ENCODE measurements at regions not wholly inside any gene's neighbourhood (a gene's known extent, or its start where the extent isn't known, plus 50 kb on each side); places are given as distances from the start of the nearest gene placed in this dataset.

DNA sequence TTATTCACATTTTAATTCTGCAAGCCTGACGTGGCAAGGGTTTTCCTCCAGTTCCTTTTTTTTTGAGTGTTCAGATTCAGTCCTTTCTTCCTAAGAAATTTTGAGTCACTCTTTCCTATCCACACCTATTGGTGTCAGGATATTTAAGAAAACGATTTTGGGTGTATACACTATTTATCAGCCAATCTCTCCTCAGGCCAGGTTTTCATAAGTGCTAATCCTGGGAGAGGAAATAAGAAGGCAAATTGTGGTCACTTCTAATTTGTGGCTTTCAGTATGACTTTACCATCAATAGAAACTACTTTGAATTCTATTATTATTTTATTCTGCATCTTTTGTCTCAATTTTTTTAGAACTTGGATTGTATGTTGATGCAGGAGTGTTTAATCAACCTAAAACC lies 174.4 kb downstream of the DSEL start:
- H3K4me1 Mint-ChIP-seq (ENCODE audit: low read depth, unreplicated experiment): no peaks in the 10 kb centered on the region
- TF ChIP-seq, protein P1, sequence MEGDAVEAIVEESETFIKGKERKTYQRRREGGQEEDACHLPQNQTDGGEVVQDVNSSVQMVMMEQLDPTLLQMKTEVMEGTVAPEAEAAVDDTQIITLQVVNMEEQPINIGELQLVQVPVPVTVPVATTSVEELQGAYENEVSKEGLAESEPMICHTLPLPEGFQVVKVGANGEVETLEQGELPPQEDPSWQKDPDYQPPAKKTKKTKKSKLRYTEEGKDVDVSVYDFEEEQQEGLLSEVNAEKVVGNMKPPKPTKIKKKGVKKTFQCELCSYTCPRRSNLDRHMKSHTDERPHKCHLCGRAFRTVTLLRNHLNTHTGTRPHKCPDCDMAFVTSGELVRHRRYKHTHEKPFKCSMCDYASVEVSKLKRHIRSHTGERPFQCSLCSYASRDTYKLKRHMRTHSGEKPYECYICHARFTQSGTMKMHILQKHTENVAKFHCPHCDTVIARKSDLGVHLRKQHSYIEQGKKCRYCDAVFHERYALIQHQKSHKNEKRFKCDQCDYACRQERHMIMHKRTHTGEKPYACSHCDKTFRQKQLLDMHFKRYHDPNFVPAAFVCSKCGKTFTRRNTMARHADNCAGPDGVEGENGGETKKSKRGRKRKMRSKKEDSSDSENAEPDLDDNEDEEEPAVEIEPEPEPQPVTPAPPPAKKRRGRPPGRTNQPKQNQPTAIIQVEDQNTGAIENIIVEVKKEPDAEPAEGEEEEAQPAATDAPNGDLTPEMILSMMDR (IDR thresholded peaks at IDR 0.05; ENCODE audit: insufficient read depth in 1 of 2, low read depth in 1 of 2, low read length in 1 of 2, severe bottlenecking in 1 of 2, unreplicated experiment in 1 of 2): no peak
- Histone ChIP-seq H3K4me3 (ENCODE audit: low read depth, low read length) (no peak overlapping the region), H3K9me3 (no peaks in the 10 kb centered on the region), H3K4me1 (no peaks in the 10 kb centered on the region), H3K27me3 (replicated peaks; ENCODE audit: control insufficient read depth, insufficient read depth, low read length) (no peaks in the 10 kb centered on the region), H3K36me3 (ENCODE audit: control insufficient read depth, insufficient read depth, low read length) (no peaks in the 10 kb centered on the region)
- H3K27ac Mint-ChIP-seq (ENCODE audit: unreplicated experiment): no peak overlapping the region
- BruUV-seq (replicated peaks): no TSS peak
- ChIA-PET CTCF (no interaction called here), POLR2A (no interaction called here)
- no peaks in the 10 kb centered on the region for H3K27me3 Mint-ChIP-seq (ENCODE audit: insufficient read depth, unreplicated experiment)
- no peaks in the 10 kb centered on the region for H3K9me3 Mint-ChIP-seq (ENCODE audit: unreplicated experiment)
- no peak for DNase-seq
- intact Hi-C loops (cut with micrococcal nuclease; ENCODE audit: unreplicated experiment): no loop called here
- no peak overlapping the region for H3K4me3 Mint-ChIP-seq (ENCODE audit: unreplicated experiment)
- no peaks in the 10 kb centered on the region for H3K36me3 Mint-ChIP-seq (ENCODE audit: insufficient read depth, unreplicated experiment)

DNA sequence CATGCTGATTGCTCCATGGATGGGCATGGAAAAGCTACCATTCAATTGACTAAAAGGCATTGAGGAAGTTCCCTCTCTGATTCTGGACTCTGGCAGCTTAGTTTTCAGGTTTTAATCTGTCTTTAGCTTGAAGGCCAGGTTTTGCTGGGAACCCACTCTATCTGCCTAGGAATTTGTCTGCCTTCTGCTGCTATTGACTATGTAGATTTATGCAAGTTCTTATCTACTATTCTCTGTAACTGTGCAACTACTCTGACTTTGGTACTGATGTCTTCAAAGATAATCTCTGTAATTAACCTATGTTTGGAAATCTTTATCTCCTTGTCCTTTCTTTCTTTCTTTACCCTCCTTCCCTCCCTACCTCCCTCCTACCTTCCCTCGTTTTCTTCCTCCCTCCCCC lies 178.8 kb downstream of the DSEL start:
- TF ChIP-seq, protein P1 (IDR thresholded peaks at IDR 0.05; ENCODE audit: insufficient read depth in 1 of 2, low read depth in 1 of 2, low read length in 1 of 2, severe bottlenecking in 1 of 2, unreplicated experiment in 1 of 2): no peak
- H3K4me1 Mint-ChIP-seq (ENCODE audit: low read depth, unreplicated experiment): no peaks in the 10 kb centered on the region
- H3K4me3 ChIP-seq (ENCODE audit: low read depth, low read length): no peak overlapping the region
- no peaks in the 10 kb centered on the region for H3K27me3 ChIP-seq (replicated peaks; ENCODE audit: control insufficient read depth, insufficient read depth, low read length)
- DNase-seq: no peak
- H3K27ac Mint-ChIP-seq (ENCODE audit: unreplicated experiment): no peak overlapping the region
- POLR2A ChIA-PET: no interaction called here
- no peaks in the 10 kb centered on the region for H3K36me3 ChIP-seq (ENCODE audit: control insufficient read depth, insufficient read depth, low read length)
- CTCF ChIA-PET: no interaction called here
- H3K4me3 Mint-ChIP-seq (ENCODE audit: unreplicated experiment): no peak overlapping the region
- H3K27me3 Mint-ChIP-seq (ENCODE audit: insufficient read depth, unreplicated experiment): no peaks in the 10 kb centered on the region
- BruUV-seq (replicated peaks): no TSS peak
- intact Hi-C loops (cut with micrococcal nuclease; ENCODE audit: unreplicated experiment): no loop called here
- no peaks in the 10 kb centered on the region for H3K9me3 ChIP-seq
- no peaks in the 10 kb centered on the region for H3K4me1 ChIP-seq
- H3K9me3 Mint-ChIP-seq (ENCODE audit: unreplicated experiment): no peaks in the 10 kb centered on the region
- H3K36me3 Mint-ChIP-seq (ENCODE audit: insufficient read depth, unreplicated experiment): no peaks in the 10 kb centered on the region

DNA sequence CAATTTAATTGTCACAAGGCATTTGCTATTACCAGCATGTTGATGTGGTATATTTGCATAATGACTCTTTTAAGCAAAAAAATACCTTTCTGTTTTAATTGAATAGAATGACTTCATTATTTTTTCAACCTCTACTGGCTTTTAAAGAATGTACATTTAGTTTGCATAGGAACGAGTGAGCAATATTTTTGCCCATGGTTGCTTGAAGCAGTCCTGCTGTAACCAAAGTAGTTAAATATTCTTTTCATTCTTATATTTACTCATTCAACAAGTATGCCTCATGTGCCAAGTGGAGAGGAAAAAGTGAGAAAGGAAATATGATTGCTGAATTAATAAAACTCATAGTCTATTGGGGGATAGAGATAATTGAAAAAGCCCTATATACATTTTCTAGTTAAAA lies 184.7 kb downstream of the DSEL start:
- CTCF ChIA-PET: no interaction called here
- Mint-ChIP-seq H3K4me3 (ENCODE audit: unreplicated experiment) (no peak overlapping the region), H3K9me3 (ENCODE audit: unreplicated experiment) (no peaks in the 10 kb centered on the region), H3K36me3 (ENCODE audit: insufficient read depth, unreplicated experiment) (no peaks in the 10 kb centered on the region), H3K4me1 (ENCODE audit: low read depth, unreplicated experiment) (no peaks in the 10 kb centered on the region), H3K27me3 (ENCODE audit: insufficient read depth, unreplicated experiment) (no peaks in the 10 kb centered on the region), H3K27ac (ENCODE audit: unreplicated experiment) (no peak overlapping the region)
- TF ChIP-seq, protein P1 (IDR thresholded peaks at IDR 0.05; ENCODE audit: insufficient read depth in 1 of 2, low read depth in 1 of 2, low read length in 1 of 2, severe bottlenecking in 1 of 2, unreplicated experiment in 1 of 2): no peak
- no peaks in the 10 kb centered on the region for H3K9me3 ChIP-seq
- no peak overlapping the region for H3K4me3 ChIP-seq (ENCODE audit: low read depth, low read length)
- no peaks in the 10 kb centered on the region for H3K4me1 ChIP-seq
- no peaks in the 10 kb centered on the region for H3K36me3 ChIP-seq (ENCODE audit: control insufficient read depth, insufficient read depth, low read length)
- POLR2A ChIA-PET: no interaction called here
- H3K27me3 ChIP-seq (replicated peaks; ENCODE audit: control insufficient read depth, insufficient read depth, low read length): no peaks in the 10 kb centered on the region
- intact Hi-C loops (cut with micrococcal nuclease; ENCODE audit: unreplicated experiment): no loop called here
- no TSS peak for BruUV-seq (replicated peaks)
- no peak for DNase-seq

Data from Caco-2 (cell line).